ENCODE measurements at regions not wholly inside any gene's neighbourhood (a gene's known extent, or its start where the extent isn't known, plus 50 kb on each side); places are given as distances from the start of the nearest gene placed in this dataset.
"Not testable (repeated sequence)": the region's sequence is repeated elsewhere in the genome, so short reads cannot be mapped to it uniquely, and the experiment has no call there.

- ATAC-seq: no peak
Measured at GRCh38 chr7:81297317-81297716, 378.5 kb upstream of the SEMA3C start.

GRCh38 chr7:81296726-81297125 lies 377.9 kb upstream of the SEMA3C start:
- intact Hi-C loops (cut with DNase I): no loop called here
- Histone ChIP-seq H3K4me1 (no peaks in the 10 kb centered on the region), H3K9me3 (no peaks in the 10 kb centered on the region), H3K27me3 (no peaks in the 10 kb centered on the region), H3K4me3 (no peak overlapping the region), H3K27ac (no peak overlapping the region), H3K36me3 (no peaks in the 10 kb centered on the region)
- ATAC-seq (no peak), DNase-seq (no peak)
- no peak for TF ChIP-seq CTCF (IDR thresholded peaks at IDR 0.05)

More at GRCh38 chr7:81297317-81297716, 378.5 kb upstream of the SEMA3C start:
- Histone ChIP-seq H3K27me3 (no peaks in the 10 kb centered on the region), H3K36me3 (no peaks in the 10 kb centered on the region), H3K4me1 (no peaks in the 10 kb centered on the region), H3K4me3 (no peak overlapping the region), H3K27ac (no peak overlapping the region), H3K9me3 (no peaks in the 10 kb centered on the region)
- TF ChIP-seq CTCF (IDR thresholded peaks at IDR 0.05): no peak
- no peak for DNase-seq
- intact Hi-C loops (cut with DNase I): no loop called here

DNA sequence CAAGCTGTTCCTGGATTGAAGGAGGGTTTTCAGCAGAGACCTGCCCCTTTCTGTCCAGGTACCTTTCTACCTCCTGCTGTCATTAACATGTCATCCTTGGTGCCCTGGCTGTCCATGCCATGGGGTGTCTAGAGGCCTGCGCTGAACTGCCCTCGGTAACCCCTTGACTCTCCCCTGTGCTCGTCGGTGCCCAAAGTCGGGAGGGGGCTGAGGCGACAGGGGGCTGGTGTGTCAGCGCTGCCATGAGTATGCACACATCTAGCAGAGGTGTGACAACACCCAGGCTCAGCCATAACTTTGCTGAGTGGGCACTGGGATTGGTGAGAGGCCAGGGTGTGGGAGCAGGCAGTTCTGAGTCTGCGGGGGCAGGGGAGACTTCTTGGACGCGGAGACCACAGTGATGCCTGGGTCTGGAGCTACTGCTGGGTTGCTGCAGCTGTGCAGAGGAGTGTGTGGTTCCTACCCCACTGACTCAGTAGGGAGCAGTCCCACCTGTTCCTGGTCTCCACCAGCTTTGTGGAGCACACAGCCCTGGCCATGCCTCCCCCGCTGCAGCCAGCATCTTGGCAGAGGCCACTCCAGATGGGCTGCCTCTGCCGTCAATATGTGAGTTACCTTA lies 376.2 kb upstream of the SEMA3C start:
- Histone ChIP-seq H3K9me3 (no peaks in the 10 kb centered on the region), H3K27ac (no peak overlapping the region), H3K27me3 (no peaks in the 10 kb centered on the region), H3K4me3 (no peak overlapping the region), H3K36me3 (no peaks in the 10 kb centered on the region), H3K4me1 (no peaks in the 10 kb centered on the region)
- ATAC-seq (peak; percentile 41), DNase-seq (no peak)
- intact Hi-C loops (cut with DNase I): no loop called here
- no peak for TF ChIP-seq CTCF (IDR thresholded peaks at IDR 0.05)

DNA sequence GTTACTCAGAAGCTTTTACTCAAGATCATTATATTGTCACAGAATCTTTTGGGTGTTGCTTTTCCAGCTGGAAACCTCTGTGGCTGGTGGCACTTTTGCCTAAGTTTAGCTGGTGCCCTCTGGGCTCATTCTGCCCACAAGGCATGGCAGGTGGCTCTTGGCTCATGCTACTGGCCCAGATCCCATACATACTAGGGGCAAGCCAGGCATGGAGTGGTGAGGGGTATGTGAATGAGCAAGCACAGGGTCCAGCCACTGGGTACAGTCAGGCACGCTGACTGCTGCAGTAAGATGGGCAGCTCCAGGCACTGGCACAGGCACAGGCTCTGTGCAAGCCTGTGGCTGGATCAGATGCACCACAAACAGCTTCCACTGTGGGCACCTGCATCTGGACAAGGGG lies 375.0 kb upstream of the SEMA3C start:
- no peaks in the 10 kb centered on the region for H3K4me1 ChIP-seq
- no peaks in the 10 kb centered on the region for H3K27me3 ChIP-seq
- no peak overlapping the region for H3K4me3 ChIP-seq
- intact Hi-C loops (cut with DNase I): no loop called here
- no peak overlapping the region for H3K27ac ChIP-seq
- DNase-seq: no peak
- no peak for TF ChIP-seq CTCF (IDR thresholded peaks at IDR 0.05)
- ATAC-seq: no peak
- H3K36me3 ChIP-seq: no peaks in the 10 kb centered on the region
- H3K9me3 ChIP-seq: no peaks in the 10 kb centered on the region

DNA sequence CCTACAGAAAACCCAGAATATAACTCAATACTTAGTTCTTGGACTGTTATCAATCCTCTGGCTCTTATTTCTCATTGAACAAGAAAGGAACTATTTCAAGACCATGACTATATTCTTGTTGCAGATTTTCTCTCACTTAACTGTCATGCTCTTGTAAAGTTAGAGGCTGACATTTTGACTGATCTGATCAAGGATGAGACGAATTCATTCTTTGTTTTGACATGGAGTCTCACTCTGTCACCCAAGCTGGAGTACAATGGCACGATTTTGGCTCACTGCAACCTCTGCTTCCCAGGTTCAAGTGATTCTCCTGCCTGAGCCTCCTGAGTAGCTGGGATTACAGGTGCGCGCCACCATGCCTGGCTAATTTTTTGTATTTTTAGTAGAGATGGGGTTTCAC lies 367.9 kb upstream of the SEMA3C start:
- intact Hi-C loops (cut with DNase I); H3K27ac ChIP-seq; H3K4me3 ChIP-seq; H3K27me3 ChIP-seq; ATAC-seq; DNase-seq; H3K36me3 ChIP-seq; H3K9me3 ChIP-seq; H3K4me1 ChIP-seq: not testable (repeated sequence)

DNA sequence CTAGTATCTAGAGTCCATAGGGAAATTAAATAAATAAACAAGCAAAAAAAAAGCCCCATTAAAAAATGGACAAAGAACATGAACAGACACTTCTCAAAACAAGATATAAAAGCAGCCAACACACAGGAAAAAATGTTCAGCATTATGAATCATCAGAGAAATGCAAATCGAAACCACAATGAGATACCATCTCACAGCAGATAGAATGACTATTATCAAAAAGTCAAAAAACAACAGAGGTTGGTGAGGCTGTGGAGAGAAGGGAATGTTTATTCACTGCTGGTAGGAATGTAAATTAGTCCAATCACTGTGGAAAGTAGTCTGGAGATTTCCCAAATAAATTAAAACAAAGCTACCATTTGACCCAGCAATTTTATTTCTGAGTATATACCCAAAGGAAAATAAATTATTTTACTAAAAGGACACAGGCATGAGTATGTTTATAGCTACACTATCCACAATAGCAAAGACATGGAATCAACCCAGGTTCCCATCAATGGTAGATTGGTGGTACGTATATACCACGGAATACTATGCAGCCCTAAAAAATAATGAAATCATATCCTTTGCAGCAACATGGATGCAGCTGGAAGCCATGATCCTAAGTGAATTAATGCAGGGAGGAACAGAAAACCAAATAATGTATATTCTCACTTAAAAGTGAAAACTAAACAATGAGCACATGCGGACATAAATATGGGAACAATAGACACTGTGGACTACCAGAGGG lies 366.5 kb upstream of the SEMA3C start:
- no peaks in the 10 kb centered on the region for H3K4me1 ChIP-seq
- H3K4me3 ChIP-seq: no peak overlapping the region
- no peak for TF ChIP-seq CTCF (IDR thresholded peaks at IDR 0.05)
- H3K27ac ChIP-seq: no peak overlapping the region
- no peaks in the 10 kb centered on the region for H3K9me3 ChIP-seq
- intact Hi-C loops (cut with DNase I): no loop called here
- no peak for ATAC-seq
- H3K27me3 ChIP-seq: no peaks in the 10 kb centered on the region
- DNase-seq: no peak
- no peaks in the 10 kb centered on the region for H3K36me3 ChIP-seq
